KMS-11 (cell line): ENCODE measurements at regions not wholly inside any gene's neighbourhood (a gene's known extent, or its start where the extent isn't known, plus 50 kb on each side); places are given as distances from the start of the nearest gene placed in this dataset.

Source experiments
- H2AFZ ChIP-seq: fragments of 200-600 bp; sonication (generic); 2 replicates; pipeline ENCODE4 v1.6.1; 2016; ENCODE audit warnings: antibody characterized with exemption, mixed run types, low read depth
- H3K27ac ChIP-seq: fragments of 200-600 bp; sonication (generic); 2 replicates; pipeline ENCODE4 v1.6.1; 2016; ENCODE audit warnings: mild to moderate bottlenecking, mixed run types
- H3K27me3 ChIP-seq: fragments of 200-600 bp; sonication (generic); 2 replicates; pipeline ENCODE4 v1.6.1; 2017; ENCODE audit warnings: mild to moderate bottlenecking, low read depth, mixed run types, moderate library complexity; ENCODE audit not compliant: insufficient read depth
- H3K36me3 ChIP-seq: fragments of 200-600 bp; sonication (generic); 2 replicates; pipeline ENCODE4 v1.6.1; 2017; ENCODE audit warnings: mild to moderate bottlenecking, mixed run types; ENCODE audit not compliant: insufficient read depth
- H3K4me1 ChIP-seq: fragments of 200-600 bp; sonication (generic); 2 replicates; pipeline ENCODE4 v1.6.1; 2016; ENCODE audit warnings: mild to moderate bottlenecking, low read depth, mixed run types; ENCODE audit not compliant: poor library complexity, severe bottlenecking
- H3K4me2 ChIP-seq: fragments of 200-600 bp; sonication (generic); 2 replicates; pipeline ENCODE4 v1.7.0; 2016; ENCODE audit warnings: mild to moderate bottlenecking, mixed run types
- H3K4me3 ChIP-seq: fragments of 200-600 bp; sonication (generic); IDR thresholded peaks from 2 replicates; pipeline ENCODE4 v1.6.1; 2017; ENCODE audit warnings: low read depth, low read length, mixed read lengths; ENCODE audit not compliant: insufficient read depth
- H3K79me2 ChIP-seq: fragments of 200-600 bp; sonication (generic); 2 replicates; pipeline ENCODE4 v1.6.1; 2016; ENCODE audit warnings: low read depth, mixed run types; ENCODE audit not compliant: insufficient read depth
- H3K9ac ChIP-seq: fragments of 200-600 bp; sonication (generic); 2 replicates; pipeline ENCODE4 v1.6.1; 2016; ENCODE audit warnings: mild to moderate bottlenecking, mixed run types
- H4K20me1 ChIP-seq: fragments of 200-600 bp; sonication (generic); 2 replicates; pipeline ENCODE4 v1.6.1; 2016; ENCODE audit warnings: mild to moderate bottlenecking, mixed run types; ENCODE audit not compliant: insufficient read depth
- TF ChIP-seq, protein P1 (sequence below): fragments of 200-600 bp; sonication (generic); conservative IDR thresholded peaks from 2 replicates; pipeline ENCODE4 v1.6.1; 2017; ENCODE audit warnings: low read depth, mild to moderate bottlenecking, antibody characterized with exemption, low read length, moderate library complexity, mixed read lengths

DNA sequence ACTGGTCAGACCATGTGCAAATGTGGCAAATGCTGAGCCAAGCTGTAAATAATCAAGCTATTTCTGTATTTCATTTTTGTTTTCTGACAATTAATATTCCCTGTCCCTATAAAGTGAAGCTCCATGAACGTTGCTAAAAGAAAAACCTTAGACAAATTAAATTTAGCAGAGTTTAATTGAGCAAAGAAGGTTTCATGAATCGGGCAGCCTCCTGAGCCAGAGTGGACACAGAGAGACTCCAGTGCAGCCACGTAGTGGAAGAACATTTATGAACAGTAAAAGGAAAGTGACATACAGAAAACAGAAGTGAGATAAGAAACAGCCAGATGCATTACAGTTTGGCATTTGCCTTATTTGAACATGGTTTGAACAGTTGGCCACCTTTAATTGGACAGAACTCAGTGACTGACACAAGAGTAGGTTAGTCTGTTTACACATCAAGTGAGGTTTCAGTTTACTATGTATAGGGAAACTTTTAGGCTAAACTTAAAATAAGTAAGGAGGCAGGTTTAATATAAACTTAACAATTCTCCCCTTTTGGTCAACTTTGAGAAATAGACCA is 69.7 kb downstream of the UFM1 start:
- H3K9ac ChIP-seq: no peak overlapping the region
- no peak overlapping the region for H2AFZ ChIP-seq
- no peak overlapping the region for H3K4me2 ChIP-seq
- H3K4me3 ChIP-seq: no peak overlapping the region
- TF ChIP-seq, protein P1, sequence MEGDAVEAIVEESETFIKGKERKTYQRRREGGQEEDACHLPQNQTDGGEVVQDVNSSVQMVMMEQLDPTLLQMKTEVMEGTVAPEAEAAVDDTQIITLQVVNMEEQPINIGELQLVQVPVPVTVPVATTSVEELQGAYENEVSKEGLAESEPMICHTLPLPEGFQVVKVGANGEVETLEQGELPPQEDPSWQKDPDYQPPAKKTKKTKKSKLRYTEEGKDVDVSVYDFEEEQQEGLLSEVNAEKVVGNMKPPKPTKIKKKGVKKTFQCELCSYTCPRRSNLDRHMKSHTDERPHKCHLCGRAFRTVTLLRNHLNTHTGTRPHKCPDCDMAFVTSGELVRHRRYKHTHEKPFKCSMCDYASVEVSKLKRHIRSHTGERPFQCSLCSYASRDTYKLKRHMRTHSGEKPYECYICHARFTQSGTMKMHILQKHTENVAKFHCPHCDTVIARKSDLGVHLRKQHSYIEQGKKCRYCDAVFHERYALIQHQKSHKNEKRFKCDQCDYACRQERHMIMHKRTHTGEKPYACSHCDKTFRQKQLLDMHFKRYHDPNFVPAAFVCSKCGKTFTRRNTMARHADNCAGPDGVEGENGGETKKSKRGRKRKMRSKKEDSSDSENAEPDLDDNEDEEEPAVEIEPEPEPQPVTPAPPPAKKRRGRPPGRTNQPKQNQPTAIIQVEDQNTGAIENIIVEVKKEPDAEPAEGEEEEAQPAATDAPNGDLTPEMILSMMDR: no peak
- H4K20me1 ChIP-seq: no peaks in the 10 kb centered on the region
- peaks cover 19% of the 10 kb centered on the region for H3K4me1 ChIP-seq
- H3K27me3 ChIP-seq: no peaks in the 10 kb centered on the region
- no peaks in the 10 kb centered on the region for H3K79me2 ChIP-seq
- no peaks in the 10 kb centered on the region for H3K36me3 ChIP-seq
- no peak overlapping the region for H3K27ac ChIP-seq

DNA sequence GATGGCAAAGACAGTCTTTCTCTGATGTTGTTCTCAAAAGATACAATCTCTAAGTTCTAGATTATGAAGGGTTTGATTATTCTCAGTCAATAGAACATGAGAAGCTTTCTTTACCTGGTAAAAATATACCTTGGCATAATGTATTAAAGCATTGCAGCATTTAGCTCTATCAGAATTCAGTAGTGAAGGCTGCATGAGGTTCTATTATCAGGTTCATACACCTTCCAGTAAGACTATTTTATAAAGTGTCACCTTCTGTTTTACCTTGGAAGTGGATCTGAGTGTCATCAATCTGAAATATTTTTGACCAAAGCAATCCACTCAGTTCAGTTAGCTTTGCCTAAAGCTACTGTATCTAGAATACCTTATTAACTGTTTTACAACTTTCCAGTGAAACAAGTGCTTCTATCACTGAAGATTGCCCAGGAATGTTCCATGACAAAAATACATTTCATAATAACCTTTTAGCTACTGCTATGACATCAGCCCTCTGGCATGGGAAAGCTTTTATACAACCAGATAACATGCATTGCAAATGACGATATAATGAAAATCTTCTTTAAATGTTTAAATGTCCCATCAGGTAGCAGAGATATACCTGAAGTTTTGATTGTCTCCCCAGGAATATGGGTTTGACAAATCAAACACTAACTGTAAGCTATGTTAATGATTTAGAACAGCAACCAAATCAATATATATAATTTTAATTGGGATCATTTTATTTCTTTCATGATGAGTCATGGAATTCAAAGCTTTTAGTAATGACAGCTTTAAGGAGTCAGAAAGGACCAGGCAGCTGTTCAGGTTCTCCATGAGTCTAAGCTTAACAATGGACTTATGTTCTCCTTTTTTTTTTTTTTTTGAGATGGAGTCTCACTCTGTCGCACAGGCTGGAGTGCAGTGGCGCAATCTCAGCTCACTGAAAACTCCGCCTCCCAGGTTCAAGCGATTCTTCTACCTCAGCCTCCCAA is 72.2 kb downstream of the UFM1 start:
- H3K9ac ChIP-seq: no peak overlapping the region
- H3K4me2 ChIP-seq: no peak overlapping the region
- H3K4me1 ChIP-seq: peaks cover 5% of the 10 kb centered on the region
- H4K20me1 ChIP-seq: no peaks in the 10 kb centered on the region
- TF ChIP-seq, protein P1: no peak
- H3K27ac ChIP-seq: no peak overlapping the region
- no peaks in the 10 kb centered on the region for H3K36me3 ChIP-seq
- no peaks in the 10 kb centered on the region for H3K79me2 ChIP-seq
- H2AFZ ChIP-seq: no peak overlapping the region
- no peaks in the 10 kb centered on the region for H3K27me3 ChIP-seq
- H3K4me3 ChIP-seq: no peak overlapping the region

DNA sequence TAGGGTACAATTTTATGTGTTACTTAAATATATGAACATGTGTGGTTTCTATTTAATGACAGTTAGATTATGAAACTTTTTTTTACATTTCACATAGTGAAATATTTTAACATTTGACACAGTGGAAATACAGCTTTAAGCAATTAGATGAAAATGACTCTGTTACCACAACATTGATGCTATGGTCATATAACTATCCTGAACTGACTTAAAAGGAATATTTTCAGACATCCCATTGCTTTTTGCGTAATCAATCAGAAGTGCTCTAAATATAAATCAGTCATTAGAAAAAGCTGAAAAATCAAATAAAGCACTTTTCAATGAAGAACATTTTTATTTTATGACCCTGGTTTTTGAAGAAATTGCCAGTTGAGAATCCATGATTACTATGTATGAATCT is 80.3 kb downstream of the UFM1 start:
- Histone ChIP-seq H3K27ac (no peak overlapping the region), H3K9ac (no peak overlapping the region), H3K4me1 (no peaks in the 10 kb centered on the region), H3K4me2 (no peak overlapping the region), H3K79me2 (no peaks in the 10 kb centered on the region), H4K20me1 (no peaks in the 10 kb centered on the region), H3K36me3 (no peaks in the 10 kb centered on the region), H2AFZ (no peak overlapping the region), H3K27me3 (no peaks in the 10 kb centered on the region), H3K4me3 (no peak overlapping the region)
- TF ChIP-seq, protein P1: no peak

DNA sequence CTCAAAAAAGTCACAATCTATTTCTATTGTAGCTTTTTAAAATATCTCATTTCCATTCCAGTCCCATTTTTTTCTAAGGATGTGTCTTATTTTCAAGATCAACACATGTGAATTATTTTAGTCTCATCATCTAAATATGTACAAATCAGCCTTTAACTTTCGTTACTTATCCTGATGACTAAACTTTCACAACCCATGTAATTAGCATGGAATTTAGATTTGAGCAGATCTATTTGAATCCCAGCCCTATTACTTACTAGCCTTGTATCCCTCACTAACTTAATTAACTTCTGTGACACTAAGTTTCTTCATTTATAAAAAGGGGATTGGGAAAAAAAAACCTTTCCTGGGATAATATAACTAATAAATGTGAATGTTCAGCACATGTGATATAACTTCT is 81.1 kb downstream of the UFM1 start:
- no peak overlapping the region for H3K27ac ChIP-seq
- H2AFZ ChIP-seq: no peak overlapping the region
- no peaks in the 10 kb centered on the region for H3K4me1 ChIP-seq
- no peak overlapping the region for H3K9ac ChIP-seq
- no peak overlapping the region for H3K4me3 ChIP-seq
- H3K27me3 ChIP-seq: no peaks in the 10 kb centered on the region
- H3K4me2 ChIP-seq: no peak overlapping the region
- TF ChIP-seq, protein P1: no peak
- no peaks in the 10 kb centered on the region for H4K20me1 ChIP-seq
- H3K79me2 ChIP-seq: no peaks in the 10 kb centered on the region
- H3K36me3 ChIP-seq: no peaks in the 10 kb centered on the region
